Activated CD8-positive, alpha-beta memory T cell treated with anti-CD3 and anti-CD28 coated beads, Interleukin-2, amount 50 U/mL, for 1 hour (primary cell): ENCODE measurements at regions not wholly inside any gene's neighbourhood (a gene's known extent, or its start where the extent isn't known, plus 50 kb on each side); places are given as distances from the start of the nearest gene placed in this dataset.

Experiments used
- DNase-seq: peaks from one replicate; pipeline ENCODE4 v3.0.0-alpha.2; 2020; ENCODE audit errors: extremely low read depth

DNA sequence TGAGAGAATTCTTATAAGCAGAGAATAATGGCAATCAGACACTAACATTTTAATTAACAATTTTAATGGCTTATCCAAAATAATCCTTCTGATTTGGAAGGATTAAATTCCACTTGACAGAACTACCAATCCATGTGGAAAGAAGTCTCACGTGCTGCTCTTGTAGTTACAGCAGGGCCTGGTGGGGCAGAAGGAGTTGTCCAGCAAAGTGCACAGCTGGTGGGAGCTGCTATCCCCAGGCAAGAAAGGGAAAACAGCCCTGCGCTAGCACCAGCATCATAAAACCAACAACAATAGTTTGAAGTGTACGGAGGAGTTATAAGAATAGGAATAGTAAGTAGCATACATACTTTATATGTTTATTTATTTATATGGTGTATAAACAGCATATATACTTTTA, 127.4 kb upstream of the TRIM2 start:
- no peak for DNase-seq

DNA sequence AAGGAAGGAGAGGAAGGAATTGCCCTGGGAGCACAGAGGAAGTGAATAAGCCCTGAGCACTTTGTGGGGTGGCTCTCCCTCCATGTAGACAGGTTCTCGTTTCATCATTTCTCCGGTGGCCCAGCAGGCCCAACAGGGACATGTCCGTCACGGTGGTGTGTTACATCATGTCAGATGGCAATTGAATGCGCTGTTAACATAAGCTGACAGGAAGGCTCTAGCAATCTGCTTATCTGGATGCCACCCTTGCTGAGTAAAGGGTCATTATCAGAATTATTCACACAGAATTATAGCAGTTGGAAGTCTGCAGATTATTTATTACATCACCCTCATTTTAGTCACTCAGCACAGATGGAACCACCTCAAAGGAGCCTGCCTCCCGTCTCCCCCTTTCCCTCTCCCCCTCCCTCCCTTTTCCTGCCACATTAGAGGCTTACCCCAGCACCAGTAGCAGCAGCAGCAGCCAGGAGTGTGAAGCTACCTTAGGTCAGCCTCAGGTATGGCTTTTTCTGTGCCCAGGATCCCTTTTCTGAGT, 124.3 kb upstream of the TRIM2 start:
- DNase-seq: no peak

DNA sequence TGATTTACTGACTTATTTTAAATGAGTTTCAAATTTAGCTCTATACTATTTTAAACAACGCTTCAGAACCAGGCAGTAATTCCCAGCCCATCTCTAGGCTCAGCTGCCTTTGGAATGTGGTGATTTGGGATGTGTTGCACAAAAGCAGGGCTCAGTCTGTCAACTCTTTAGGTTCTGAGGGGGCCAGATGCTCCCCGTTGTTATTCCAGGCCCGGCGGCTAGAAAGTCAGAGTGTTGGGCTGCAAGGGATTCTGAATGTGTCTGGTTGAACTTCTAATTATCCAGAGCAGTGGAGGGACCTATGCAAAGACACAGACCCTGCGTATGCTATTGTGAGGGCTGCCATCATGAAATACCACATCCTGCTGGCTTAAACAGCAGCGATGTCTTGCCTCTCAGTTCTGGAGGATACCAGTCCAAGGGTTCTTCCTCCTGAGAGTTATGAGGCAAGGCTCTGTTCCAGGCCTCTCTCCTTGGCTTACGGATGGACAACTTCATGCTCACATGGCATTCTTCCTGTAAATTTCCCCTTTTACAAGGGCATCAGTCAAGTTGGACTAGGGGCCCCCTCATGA, 123.2 kb upstream of the TRIM2 start:
- no peak for DNase-seq

DNA sequence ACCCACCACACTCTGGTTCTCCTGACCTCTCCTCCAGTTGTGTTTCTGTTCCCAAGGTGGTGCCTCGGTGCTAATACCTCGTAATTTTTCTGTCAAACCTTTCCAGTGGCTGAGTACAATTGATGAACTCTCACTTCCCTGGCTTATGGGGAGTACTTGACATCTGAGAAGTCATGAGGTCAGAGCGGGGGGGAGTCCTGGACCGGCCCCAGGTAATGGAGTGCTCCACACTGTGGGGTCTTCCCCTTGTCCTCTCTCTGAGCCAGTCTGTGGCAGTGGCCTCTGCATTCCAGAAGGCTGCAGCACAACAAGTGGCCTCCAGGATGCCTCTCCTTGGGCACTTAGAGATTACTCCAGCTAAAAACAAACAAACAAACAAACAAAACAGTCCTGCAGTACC, 122.5 kb upstream of the TRIM2 start:
- no peak for DNase-seq

DNA sequence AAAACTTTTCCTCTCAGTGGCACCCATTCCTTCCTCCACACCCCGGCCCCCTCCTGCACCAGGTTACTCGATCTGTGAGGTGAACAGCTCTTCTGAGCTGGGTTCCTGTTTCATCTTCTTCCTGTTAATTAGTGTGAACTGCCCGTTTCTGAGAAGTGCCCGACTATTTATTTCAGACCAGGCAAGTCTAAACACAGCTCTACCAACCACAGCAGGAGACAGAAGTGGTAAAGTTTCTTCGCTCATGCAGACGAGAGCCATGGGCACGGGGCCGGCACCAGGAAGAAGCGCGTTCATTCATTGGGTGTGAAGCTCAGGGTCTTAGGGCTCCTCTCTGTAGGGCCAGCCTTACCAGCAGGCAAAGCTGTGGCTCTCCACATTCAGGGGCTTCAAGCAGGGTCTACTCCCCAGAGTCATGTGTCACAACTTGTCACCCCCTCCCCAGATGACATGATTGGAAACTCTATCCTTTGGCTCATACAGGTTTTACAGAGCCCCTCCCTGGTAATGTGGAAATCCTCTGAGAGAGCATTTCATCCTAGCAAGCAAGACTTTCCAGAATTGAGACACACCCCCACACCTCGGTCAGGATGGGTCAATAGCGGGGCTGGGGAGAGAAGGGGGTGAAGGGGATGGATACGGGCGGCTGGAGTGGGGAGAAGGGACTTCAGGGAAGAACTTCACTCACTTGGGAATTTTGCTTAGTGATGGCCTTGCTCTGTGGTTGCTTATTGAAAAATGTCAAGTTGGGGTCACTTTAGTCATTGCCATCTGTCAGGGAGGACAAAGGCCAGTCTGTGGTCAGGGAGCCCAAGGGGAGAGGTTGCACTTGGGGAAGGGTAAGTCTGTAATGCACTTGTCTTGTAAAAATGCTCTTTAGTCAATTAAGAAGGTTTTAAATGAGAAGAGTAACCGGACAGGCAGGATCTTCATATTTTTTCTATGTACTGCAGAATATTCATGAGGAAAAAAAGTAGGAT, 121.6 kb upstream of the TRIM2 start:
- no peak for DNase-seq

DNA sequence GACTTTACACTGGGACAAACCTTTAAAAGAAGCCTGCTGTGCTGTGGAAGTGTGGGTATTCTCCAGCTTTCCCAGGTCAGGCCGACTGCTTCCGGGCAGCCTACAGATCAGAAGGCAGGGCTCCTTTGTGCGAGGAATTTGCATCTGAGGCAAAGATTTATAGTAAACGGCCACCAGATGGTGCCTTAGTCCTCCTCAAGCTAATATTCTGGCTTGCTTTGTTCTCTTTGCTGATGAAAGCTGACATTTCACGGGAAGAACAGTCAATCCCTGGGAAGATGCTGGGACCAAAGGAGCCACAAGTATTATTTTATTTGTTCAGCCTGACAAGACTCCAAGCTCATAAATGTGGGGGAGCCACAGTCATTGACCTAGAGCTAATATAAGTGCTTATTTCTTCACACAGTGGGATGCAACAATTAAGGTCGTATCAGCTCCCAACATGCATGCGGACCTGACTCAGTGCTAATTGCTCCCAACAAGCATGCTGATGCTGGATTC, 120.7 kb upstream of the TRIM2 start:
- DNase-seq: peak; percentile 7

DNA sequence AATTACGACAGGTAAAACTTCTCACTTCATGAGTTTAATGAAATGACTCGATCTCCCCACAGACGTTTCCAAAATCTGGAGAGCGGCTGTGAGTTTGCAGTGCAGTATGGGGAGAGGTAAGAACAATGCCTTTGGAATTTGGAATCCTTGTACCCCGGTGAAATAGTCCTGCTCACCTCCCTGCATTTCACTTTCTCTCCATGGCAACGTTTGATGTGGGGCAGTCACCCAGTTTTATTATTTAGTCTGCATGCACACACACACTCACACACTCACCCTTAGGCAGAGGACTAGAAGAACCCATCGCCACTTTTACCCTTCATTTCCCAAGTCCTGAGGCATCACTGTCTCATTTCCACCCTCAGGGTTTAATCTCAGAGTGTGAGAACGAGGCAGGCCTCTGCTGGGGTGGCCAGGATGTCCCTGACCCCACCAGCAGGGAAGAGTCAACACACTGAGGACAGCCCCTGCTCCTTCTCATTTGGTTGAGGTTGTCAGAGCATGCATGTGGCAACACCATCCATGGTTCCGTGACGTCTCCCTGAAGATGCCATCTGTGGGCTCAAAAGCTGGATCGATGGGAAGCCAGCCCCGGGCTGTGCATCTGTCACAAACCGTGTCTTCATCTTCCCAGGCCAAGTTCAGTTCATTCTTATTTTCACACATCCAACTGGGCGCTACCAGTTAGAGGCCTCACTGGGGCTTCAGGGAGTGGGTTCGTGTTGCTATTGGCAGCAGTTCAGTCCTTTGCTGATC, 119.8 kb upstream of the TRIM2 start:
- no peak for DNase-seq

DNA sequence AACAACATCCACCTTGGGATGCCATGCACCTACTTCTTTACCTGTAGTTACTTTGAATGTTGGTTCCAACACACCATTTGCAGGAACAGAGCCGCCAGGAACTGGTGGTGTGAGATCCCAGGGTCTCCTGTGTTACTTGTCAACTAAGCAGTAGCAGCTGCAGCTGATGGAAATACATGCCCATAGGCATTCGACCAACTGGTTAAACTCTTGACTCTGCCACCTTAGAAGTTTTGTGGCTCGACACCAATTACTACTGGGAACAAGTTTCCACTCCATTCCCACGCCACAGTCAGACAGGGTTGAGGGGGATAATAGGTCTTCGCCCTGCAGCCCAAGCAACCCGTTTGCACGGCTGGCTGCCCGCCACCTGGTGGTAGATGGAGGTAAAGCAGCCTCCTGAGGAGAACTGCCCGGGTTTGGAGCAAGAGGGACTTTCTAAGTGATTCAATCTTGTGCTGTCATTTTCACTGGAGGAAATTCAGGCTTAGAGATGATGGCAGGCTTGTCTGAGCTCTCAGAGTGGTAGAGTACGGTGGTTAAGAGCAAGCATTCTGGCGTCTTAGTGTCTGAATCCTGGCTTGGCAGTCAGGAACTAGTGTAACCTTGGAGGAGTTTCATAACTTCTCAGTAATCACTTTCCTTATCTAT, 119.1 kb upstream of the TRIM2 start:
- DNase-seq: peak; percentile 51

DNA sequence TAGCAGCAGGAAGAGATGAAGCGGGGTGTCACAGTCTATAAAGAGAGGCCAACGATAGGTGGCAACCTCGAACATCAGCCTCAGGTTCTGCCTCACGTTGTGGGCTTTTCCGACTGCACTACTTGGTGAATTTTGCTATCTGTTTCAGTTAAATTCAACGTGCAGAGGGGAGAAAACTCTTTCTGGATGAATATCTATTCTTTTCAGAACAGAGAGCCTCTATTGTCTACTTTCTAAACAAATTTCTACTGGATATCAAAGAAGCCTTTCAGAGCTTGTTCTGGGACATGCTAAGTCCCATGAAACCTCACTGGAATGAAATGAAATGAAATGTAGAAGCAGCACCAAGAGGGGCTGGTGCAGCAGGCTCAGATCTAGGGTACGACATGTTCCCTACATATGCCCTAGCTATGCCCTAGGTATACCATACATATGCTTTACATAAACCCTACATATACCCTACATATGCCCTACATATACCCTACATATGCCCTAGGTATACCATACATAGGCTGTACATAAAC, 116.5 kb upstream of the TRIM2 start:
- DNase-seq: no peak

DNA sequence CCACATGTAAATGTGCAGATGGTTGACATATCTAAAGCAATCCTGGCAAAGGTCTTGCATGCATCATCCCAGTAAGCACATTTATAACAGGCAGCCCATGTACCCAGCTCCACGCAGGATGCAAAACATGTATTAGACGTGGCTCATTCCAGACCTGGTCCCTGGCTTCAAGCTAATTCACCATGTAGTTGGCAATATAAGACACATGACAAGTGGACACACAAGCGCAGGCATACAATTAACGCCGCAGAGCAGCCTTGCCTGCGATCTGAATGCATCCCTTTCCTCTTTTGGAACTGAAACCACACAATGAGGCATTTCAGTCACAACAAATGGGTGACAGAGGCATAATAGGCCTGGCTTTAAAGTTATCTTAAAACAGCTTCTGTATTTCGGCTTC, 114.5 kb upstream of the TRIM2 start:
- no peak for DNase-seq

DNA sequence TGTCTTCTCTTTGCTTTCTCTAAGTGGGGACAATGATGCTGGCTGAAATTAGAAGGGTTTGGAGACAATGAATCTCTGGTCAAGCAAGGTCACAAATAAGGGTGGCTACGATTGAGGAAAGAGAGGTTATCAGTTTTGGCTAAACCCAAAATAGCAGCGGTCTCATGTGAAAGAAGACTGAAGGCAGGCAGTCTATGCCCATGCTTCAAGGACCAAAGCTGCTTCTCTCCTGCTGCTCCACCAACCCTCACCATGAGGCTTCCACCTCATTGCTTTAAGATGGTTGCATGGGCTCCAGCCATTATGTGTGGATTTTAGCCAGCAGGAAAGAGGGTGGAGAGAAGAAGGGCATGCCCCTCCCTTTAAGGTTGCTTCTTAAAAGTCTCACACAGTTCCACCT, 114.1 kb upstream of the TRIM2 start:
- no peak for DNase-seq

DNA sequence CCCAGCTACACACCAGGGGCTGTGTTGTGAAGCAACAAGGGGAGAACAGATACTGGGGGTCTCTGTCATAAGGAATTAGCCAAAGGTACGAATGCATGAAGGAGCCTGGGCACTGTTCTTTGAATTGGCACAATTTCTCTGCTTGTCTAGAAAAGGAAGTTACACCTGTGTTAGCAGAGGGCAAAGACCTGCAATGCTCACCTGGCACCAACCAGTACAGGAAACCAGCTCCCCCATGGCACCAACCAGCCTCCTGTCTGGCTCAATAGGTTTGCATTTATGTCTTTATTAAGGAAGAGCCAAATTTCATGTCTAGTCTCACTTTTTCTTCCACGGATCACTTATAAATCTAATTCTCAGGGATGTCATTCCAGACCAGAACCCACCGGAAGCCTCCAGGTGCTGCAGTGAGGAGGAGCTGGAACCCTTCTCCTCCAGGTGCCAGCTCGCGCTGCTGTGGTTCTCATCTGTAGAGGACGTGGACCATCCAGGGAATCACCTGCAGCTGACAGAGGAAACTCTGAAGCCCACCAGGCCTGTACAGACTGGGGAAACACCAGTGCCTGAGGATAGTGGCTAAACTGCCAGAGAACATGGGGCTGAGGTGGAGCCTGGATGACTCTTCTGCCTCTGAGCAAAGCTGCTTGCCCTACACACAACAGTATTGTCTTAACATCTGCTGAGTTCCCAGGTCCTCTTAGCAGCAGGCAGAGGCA, 113.4 kb upstream of the TRIM2 start:
- no peak for DNase-seq

DNA sequence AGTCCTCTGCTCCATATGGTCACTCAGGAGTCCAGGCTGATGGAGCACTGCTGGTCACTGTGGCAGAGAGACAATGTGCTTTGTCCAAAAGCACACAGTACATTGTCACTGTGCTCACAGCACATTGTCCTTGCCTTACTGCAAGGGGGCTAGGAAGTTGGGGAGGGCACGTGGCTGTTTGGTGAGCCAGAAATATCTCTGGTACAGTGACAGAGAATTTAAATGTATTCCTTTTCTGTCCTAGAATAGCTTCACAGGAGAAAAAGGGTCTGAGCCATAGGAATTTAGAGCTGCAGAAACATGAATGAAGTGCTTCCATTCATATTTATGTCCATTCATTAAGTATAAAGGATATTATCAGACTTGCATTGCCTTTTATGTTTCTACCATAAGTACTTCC, 110.8 kb upstream of the TRIM2 start:
- no peak for DNase-seq

DNA sequence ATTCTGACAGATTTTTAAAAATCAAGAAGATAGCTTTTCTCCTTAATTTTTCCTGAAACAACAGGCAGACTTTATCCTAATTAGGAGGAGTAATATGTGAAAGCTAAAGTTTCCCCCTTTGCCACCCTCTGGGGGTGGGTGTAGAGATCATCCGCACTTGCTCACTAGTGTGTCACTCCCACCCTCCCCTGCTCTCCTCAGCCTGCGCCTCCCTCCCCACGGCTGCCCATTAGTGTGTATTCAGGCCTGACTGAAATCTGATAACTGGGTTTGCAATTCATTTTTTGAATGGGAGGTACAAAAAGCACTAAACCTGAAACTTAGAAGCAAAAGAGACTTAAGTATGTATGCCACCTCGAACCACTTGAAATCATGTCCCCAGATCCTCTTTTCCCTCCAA, 110.4 kb upstream of the TRIM2 start:
- no peak for DNase-seq

DNA sequence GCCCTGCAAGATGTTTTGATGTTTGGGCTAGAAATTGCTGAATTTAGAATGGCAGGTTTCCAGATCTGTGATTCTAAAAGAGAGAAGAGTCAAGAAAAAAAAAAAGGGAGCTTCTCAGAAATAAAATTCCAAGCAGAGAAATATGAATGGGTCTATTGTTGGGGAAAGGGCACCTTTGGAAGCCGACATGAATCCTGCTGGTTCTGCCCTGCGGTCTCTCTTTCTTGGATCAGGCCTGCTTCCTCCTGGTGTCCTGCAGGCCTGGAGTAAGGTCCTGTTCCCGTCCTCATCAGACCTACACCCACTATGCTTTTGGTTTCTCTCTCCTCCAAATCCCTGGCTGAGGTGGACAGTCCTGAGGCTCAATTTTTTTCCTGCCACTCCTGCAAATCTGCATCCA, 109.8 kb upstream of the TRIM2 start:
- no peak for DNase-seq

DNA sequence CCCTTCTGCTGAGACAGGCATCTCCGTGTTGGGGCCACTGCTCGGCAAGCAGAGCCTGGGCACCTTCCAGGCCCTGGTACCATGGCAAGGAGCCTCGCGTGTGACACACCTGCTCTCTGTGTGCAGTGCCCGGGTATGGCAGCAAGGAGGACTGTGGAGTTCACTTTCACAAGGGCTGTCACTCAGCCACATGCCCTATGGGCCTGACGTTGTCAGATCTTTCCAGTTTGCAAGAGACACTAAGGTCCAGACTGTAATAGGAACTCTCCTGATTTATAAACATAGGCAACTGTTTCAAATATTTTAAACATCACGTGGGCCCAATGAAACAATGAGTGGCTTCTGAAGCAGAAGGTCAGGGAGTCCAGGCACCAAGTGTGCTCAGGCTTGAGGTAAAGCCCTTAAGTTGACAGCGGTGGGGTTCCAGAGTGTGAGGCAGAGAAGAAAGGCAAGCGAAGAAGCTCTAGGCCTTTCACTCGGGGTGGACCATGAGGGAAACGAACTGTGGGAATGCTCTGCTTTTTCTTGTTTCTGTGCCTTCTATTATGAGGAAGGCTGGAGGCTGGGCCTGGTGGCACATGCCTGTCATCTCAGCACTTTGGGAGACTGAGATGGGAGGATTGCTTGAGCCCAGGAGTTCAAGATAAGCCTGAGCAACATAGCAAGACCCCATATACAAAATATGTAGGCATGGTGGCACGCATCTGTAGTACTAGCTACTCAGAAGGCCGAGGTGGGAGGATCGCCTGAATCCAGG, 108.6 kb upstream of the TRIM2 start:
- DNase-seq: no peak

DNA sequence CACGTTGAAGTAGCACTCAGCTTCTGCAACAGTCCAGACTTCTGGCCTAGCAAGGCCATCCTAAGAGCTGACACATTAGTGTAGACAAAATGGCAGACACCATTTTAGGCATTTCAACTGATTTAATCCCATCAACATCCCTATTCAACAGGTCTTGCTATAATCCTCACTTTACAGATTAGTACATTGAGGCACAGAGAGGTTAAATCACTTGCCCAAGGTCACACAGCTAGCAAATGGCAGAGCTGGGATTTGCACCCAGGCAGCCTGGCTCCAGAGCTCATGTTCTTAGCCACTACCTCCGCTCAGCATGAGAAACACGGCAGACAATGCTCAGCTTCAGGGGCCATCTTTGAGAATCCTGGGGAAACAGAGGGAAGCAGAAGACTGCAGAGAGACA, 107.9 kb upstream of the TRIM2 start:
- no peak for DNase-seq

DNA sequence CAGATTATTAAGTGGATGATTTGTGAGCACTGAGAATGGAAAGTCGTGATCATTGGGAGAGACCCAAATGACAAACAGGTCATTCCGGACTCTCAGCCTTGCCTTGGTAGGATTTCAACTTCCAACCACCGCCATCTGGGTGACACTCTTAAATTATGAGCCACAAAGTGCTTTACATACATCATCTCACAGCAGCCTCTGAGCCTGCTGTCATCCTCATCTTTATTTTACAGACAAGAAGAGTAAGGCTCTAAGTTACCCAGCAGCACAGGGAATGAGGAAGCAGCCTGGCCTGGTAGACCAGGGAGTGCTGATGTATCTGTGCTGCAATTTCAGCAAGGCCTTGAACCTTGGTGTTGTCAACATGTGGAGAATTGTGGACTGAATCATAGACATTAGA, 105.8 kb upstream of the TRIM2 start:
- no peak for DNase-seq

DNA sequence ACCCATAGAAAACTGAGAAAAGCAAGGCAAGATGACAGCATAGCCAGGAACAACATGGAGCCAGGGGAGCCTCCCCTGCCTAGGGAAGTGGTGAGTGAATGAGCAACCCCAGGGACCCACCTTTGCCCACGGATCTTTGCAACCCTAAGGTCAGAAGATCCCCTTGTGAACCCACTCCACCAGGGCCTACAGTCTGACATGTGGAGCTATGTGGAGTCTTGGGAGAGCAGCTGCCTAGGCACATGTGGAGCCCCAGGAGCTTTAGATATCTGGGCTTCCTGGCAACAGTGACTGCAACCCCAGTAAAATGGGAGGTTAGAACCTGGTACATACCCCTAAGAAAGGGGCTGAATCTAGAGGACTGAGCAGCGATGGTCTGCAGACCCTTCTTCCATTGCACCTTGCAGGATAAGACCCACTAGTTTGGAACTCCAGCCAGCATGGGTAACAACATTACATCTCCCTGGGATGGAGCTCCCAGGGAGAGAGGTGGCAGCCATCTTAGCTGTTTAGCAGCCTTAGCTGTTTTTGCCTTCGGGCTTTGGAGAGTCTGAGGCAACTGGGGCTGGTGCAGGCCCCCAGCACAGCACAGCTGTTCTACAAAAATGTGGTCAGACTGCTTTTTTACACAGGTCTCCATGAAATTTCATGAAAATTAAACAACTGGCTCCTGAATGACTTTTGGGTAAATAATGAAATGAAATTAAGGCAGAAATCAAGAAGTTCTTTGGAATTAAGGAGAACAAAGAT, 104.7 kb upstream of the TRIM2 start:
- no peak for DNase-seq
